Stimulated activated CD4-positive, alpha-beta T cell treated with anti-CD3 and anti-CD28 coated beads, Interleukin-2, amount 100 ng/mL, for 24 hours (primary cell): ENCODE measurements at regions not wholly inside any gene's neighbourhood (a gene's known extent, or its start where the extent isn't known, plus 50 kb on each side); places are given as distances from the start of the nearest gene placed in this dataset.
"Not testable (repeated sequence)": the region's sequence is repeated elsewhere in the genome, so short reads cannot be mapped to it uniquely, and the experiment has no call there.

ENCODE experiments used
- DNase-seq, 2 donors: peaks; one replicate each; pipeline ENCODE4 v3.0.0-alpha.2; 2020

GRCh38 chr16:17780181-17780580, 309.4 kb upstream of the XYLT1 start:
- DNase-seq: no peak

- DNase-seq: no peak
These were observed 306.7 kb upstream of the XYLT1 start for GRCh38 chr16:17777408-17777863.

GRCh38 chr16:17776888-17777287, 306.1 kb upstream of the XYLT1 start:
- no peak for DNase-seq

- no peak for DNase-seq
These were observed 305.7 kb upstream of the XYLT1 start for GRCh38 chr16:17776465-17776864.

- DNase-seq: no peak
These were observed 304.3 kb upstream of the XYLT1 start for GRCh38 chr16:17775061-17775460.

GRCh38 chr16:17773698-17774101, 302.9 kb upstream of the XYLT1 start:
- DNase-seq: no peak

- DNase-seq: no peak
These were observed 299.3 kb upstream of the XYLT1 start for GRCh38 chr16:17770104-17770503.

GRCh38 chr16:17769065-17769464, 298.3 kb upstream of the XYLT1 start:
- no peak for DNase-seq

- DNase-seq: no peak
These were observed 297.5 kb upstream of the XYLT1 start for GRCh38 chr16:17768257-17768656.

GRCh38 chr16:17766012-17766411, 295.3 kb upstream of the XYLT1 start:
- no peak for DNase-seq

- no peak for DNase-seq
These were observed 289.0 kb upstream of the XYLT1 start for GRCh38 chr16:17759451-17760390.

- DNase-seq: no peak
These were observed 287.0 kb upstream of the XYLT1 start for GRCh38 chr16:17757808-17758207.

- DNase-seq: no peak
These were observed 284.4 kb upstream of the XYLT1 start for GRCh38 chr16:17755158-17755557.

- DNase-seq: no peak
These were observed 282.7 kb upstream of the XYLT1 start for GRCh38 chr16:17753434-17753833.

GRCh38 chr16:17749706-17750105, 278.9 kb upstream of the XYLT1 start:
- DNase-seq: no peak

- DNase-seq: no peak
These were observed 277.4 kb upstream of the XYLT1 start for GRCh38 chr16:17748044-17748719.

- DNase-seq: no peak
These were observed 276.5 kb upstream of the XYLT1 start for GRCh38 chr16:17747081-17747756.

- no peak for DNase-seq
These were observed 274.3 kb upstream of the XYLT1 start for GRCh38 chr16:17744921-17745572.

GRCh38 chr16:17743578-17743977, 272.8 kb upstream of the XYLT1 start:
- no peak for DNase-seq

- no peak for DNase-seq
These were observed 272.4 kb upstream of the XYLT1 start for GRCh38 chr16:17743158-17743557.

GRCh38 chr16:17735099-17735498, 264.3 kb upstream of the XYLT1 start:
- not testable (repeated sequence) for DNase-seq

- no peak for DNase-seq
These were observed 259.1 kb upstream of the XYLT1 start for GRCh38 chr16:17729820-17730219.

GRCh38 chr16:17728196-17728595, 257.4 kb upstream of the XYLT1 start:
- no peak for DNase-seq
